Mucosa of descending colon (tissue), 3 donors: ENCODE measurements at regions not wholly inside any gene's neighbourhood (a gene's known extent, or its start where the extent isn't known, plus 50 kb on each side); places are given as distances from the start of the nearest gene placed in this dataset.

Source experiments
- ATAC-seq: fragments of 200-7000 bp; cut with Tn5 transposase; one replicate; pipeline ENCODE4 v1.9.1; 2020; ENCODE audit warnings: mild to moderate bottlenecking, moderate library complexity
- DNase-seq, 3 donors: peaks; one replicate each; pipeline ENCODE4 v3.0.0-alpha.2; 2020
- H3K36me3 ChIP-seq: fragments of 200-600 bp; one replicate; pipeline ENCODE4 v1.8.0; 2021; ENCODE audit warnings: low read depth, mild to moderate bottlenecking
- H3K4me1 ChIP-seq: fragments of 200-600 bp; one replicate; pipeline ENCODE4 v1.8.0; 2021; ENCODE audit warnings: low read depth, mild to moderate bottlenecking
- H3K4me3 ChIP-seq: fragments of 200-600 bp; one replicate; pipeline ENCODE4 v1.8.0; 2021; ENCODE audit warnings: mild to moderate bottlenecking
- H3K9me3 ChIP-seq: fragments of 200-600 bp; one replicate; pipeline ENCODE4 v1.8.0; 2021; ENCODE audit warnings: mild to moderate bottlenecking
- CTCF ChIP-seq: fragments of 200-600 bp; IDR thresholded peaks from one replicate; pipeline ENCODE4 v1.8.0; 2022; ENCODE audit warnings: antibody characterized with exemption, mild to moderate bottlenecking
- intact Hi-C, 2 donors: fragments of 100-400 bp; cut with DNase I in 1 of 2; cut with micrococcal nuclease in 1 of 2; formaldehyde crosslinking; loops; one replicate each; pipeline versions ENCODE4 v1.11.0 to v1.11.1; 2022; cut with DNase I, micrococcal nuclease
- donor health status: DM: no; HTN: no; CAD: no; lungs with moderate emphysema.
- donor health status: DM: no; HTN: no; CAD: no.
- donor health status: DM: no; HTN: yes; CAD: no.

GRCh38 chr13:76720416-76720815 is 165.8 kb downstream of the KCTD12 start:
- no peaks in the 10 kb centered on the region for H3K9me3 ChIP-seq
- H3K4me3 ChIP-seq, result no peak overlapping the region
- intact Hi-C loops, result no loop called here
- TF ChIP-seq CTCF, result no peak
- H3K36me3 ChIP-seq, result no peaks in the 10 kb centered on the region
- ATAC-seq, result no peak
- DNase-seq, result no peak
- H3K4me1 ChIP-seq, result no peaks in the 10 kb centered on the region

DNA sequence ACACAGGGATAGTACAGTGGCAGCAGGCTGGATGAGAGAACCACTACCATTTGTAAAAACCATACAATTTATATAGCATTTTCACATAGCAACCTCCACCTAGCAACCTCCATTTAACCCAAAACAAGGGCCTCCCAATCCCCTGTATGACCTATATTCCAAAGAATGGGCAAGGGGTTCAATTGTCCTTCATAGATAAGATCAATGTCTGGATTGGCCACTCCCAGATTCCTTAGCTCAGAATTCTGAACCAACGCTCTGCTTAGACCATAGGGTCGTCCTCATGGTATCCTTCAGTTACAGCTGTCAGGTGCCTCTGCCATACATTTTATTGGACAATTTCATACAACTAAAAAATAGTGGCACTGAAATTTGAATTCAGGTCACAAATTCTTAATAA is 166.2 kb downstream of the KCTD12 start:
- no peak for TF ChIP-seq CTCF
- H3K4me1 ChIP-seq, result no peaks in the 10 kb centered on the region
- DNase-seq (no peak), ATAC-seq (no peak)
- no peaks in the 10 kb centered on the region for H3K9me3 ChIP-seq
- no peaks in the 10 kb centered on the region for H3K36me3 ChIP-seq
- intact Hi-C loops, result no loop called here
- no peak overlapping the region for H3K4me3 ChIP-seq

GRCh38 chr13:76717092-76717491 is 169.1 kb downstream of the KCTD12 start:
- TF ChIP-seq CTCF, result no peak
- Histone ChIP-seq H3K9me3 (no peaks in the 10 kb centered on the region), H3K4me1 (no peaks in the 10 kb centered on the region), H3K36me3 (no peaks in the 10 kb centered on the region), H3K4me3 (no peak overlapping the region)
- ATAC-seq (no peak), DNase-seq (no peak)
- intact Hi-C loops, result no loop called here

GRCh38 chr13:76715621-76716020 is 170.6 kb downstream of the KCTD12 start:
- no peak for DNase-seq

DNA sequence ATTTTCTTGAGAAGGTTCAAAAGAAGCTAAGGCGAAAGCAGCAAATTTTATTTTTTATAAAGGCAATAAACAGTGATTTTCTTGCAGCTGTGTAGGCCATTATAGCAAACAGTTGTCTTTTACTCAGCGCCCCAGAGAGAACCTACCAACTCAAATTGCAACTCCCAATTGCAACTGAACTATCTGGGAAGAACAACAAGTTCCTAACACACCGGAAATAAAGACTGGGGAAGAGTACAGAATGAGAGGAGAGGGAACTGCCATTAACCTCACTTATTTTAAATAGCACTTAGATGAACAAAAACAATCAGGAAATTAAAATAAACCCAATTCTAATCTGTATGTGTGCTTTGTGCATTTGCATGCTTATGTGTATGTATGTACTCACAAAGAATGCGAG is 171.1 kb downstream of the KCTD12 start:
- Histone ChIP-seq H3K9me3 (no peaks in the 10 kb centered on the region), H3K36me3 (no peaks in the 10 kb centered on the region), H3K4me1 (no peaks in the 10 kb centered on the region), H3K4me3 (no peak overlapping the region)
- DNase-seq (no peak), ATAC-seq (no peak)
- intact Hi-C loops, result no loop called here
- TF ChIP-seq CTCF, result no peak

More at GRCh38 chr13:76715621-76716020, 170.6 kb downstream of the KCTD12 start:
- Histone ChIP-seq H3K4me1 (no peaks in the 10 kb centered on the region), H3K36me3 (no peaks in the 10 kb centered on the region), H3K9me3 (no peaks in the 10 kb centered on the region), H3K4me3 (no peak overlapping the region)
- TF ChIP-seq CTCF, result no peak
- intact Hi-C loops, result no loop called here
- no peak for ATAC-seq

- Histone ChIP-seq H3K36me3 (no peaks in the 10 kb centered on the region), H3K4me3 (no peak overlapping the region), H3K9me3 (no peaks in the 10 kb centered on the region), H3K4me1 (no peaks in the 10 kb centered on the region)
- ATAC-seq (no peak), DNase-seq (no peak)
- no peak for TF ChIP-seq CTCF
- intact Hi-C loops, result no loop called here
These were observed 172.9 kb downstream of the KCTD12 start for GRCh38 chr13:76713280-76713679.
